H9 (cell line): ENCODE measurements at regions not wholly inside any gene's neighbourhood (a gene's known extent, or its start where the extent isn't known, plus 50 kb on each side); places are given as distances from the start of the nearest gene placed in this dataset.

Experiments
- DNase-seq: peaks from one replicate; pipeline ENCODE4 v3.0.0-alpha.2; 2017
- H2AFZ ChIP-seq: one replicate; pipeline ENCODE4 v1.6.1; 2013; ENCODE audit warnings: mild to moderate bottlenecking, low read length, control low read depth, moderate library complexity
- H2AK5ac ChIP-seq: 2 replicates; pipeline ENCODE4 v1.6.1; 2013; ENCODE audit warnings: low read length, control low read depth, mixed read lengths; ENCODE audit not compliant: insufficient read length
- H2BK120ac ChIP-seq: one replicate; pipeline ENCODE4 v1.6.1; 2013; ENCODE audit warnings: low read depth, mild to moderate bottlenecking, low read length, control low read depth, inconsistent platforms; ENCODE audit not compliant: poor library complexity, severe bottlenecking
- H2BK12ac ChIP-seq: 2 replicates; pipeline ENCODE4 v1.6.1; 2013; ENCODE audit warnings: low read length, control low read depth, mixed read lengths, low read depth; ENCODE audit not compliant: insufficient read length
- H2BK15ac ChIP-seq: 2 replicates; pipeline ENCODE4 v1.6.1; 2013; ENCODE audit warnings: low read depth, low read length, control low read depth
- H2BK20ac ChIP-seq: one replicate; pipeline ENCODE4 v1.6.1; 2013; ENCODE audit warnings: low read depth, mild to moderate bottlenecking, low read length, control low read depth, inconsistent platforms; ENCODE audit not compliant: poor library complexity, severe bottlenecking
- H2BK5ac ChIP-seq: 2 replicates; pipeline ENCODE4 v1.6.1; 2013; ENCODE audit warnings: low read length, control low read depth, mixed read lengths; ENCODE audit not compliant: insufficient read length
- H3K14ac ChIP-seq: 2 replicates; pipeline ENCODE4 v1.6.1; 2013; ENCODE audit warnings: low read length, control low read depth; ENCODE audit not compliant: insufficient read depth
- H3K18ac ChIP-seq: 2 replicates; pipeline ENCODE4 v1.6.1; 2013; ENCODE audit warnings: low read depth, mild to moderate bottlenecking, mixed read lengths, low read length, control low read depth; ENCODE audit not compliant: insufficient read length
- H3K23ac ChIP-seq: 2 replicates; pipeline ENCODE4 v1.6.1; 2013; ENCODE audit warnings: low read length, control low read depth, mixed read lengths, low read depth; ENCODE audit not compliant: insufficient read length
- H3K23me2 ChIP-seq: 2 replicates; pipeline ENCODE4 v1.6.1; 2013; ENCODE audit warnings: low read depth, mild to moderate bottlenecking, mixed read lengths, low read length, control low read depth; ENCODE audit not compliant: insufficient read length, poor library complexity, severe bottlenecking
- H3K27ac ChIP-seq: 2 replicates; pipeline ENCODE4 v1.5.1; 2013; ENCODE audit warnings: low read length, control low read depth, mixed read lengths, low read depth; ENCODE audit not compliant: insufficient read length
- H3K27me3 ChIP-seq: 2 replicates; pipeline ENCODE4 v1.6.1; 2013; ENCODE audit warnings: low read length, control low read depth, inconsistent platforms; ENCODE audit not compliant: insufficient read depth
- H3K4ac ChIP-seq: 2 replicates; pipeline ENCODE4 v1.6.1; 2013; ENCODE audit warnings: low read depth, mild to moderate bottlenecking, control low read depth, inconsistent platforms, low read length, moderate library complexity
- H3K4me1 ChIP-seq: 2 replicates; pipeline ENCODE4 v1.6.1; 2013; ENCODE audit warnings: low read length, control low read depth, inconsistent platforms; ENCODE audit not compliant: insufficient read depth
- H3K4me2 ChIP-seq: 2 replicates; pipeline ENCODE4 v1.6.1; 2013; ENCODE audit warnings: low read length, control low read depth, mixed read lengths; ENCODE audit not compliant: insufficient read length, insufficient read depth
- H3K56ac ChIP-seq: 2 replicates; pipeline ENCODE4 v1.6.1; 2013; ENCODE audit warnings: low read depth, mild to moderate bottlenecking, mixed read lengths, low read length, control low read depth; ENCODE audit not compliant: insufficient read length
- H3K79me1 ChIP-seq: 2 replicates; pipeline ENCODE4 v1.6.1; 2013; ENCODE audit warnings: low read depth, mild to moderate bottlenecking, moderate library complexity, low read length, control low read depth, inconsistent platforms; ENCODE audit not compliant: insufficient read depth, poor library complexity, severe bottlenecking
- H3K79me2 ChIP-seq: 2 replicates; pipeline ENCODE4 v1.6.1; 2013; ENCODE audit warnings: low read length, control low read depth, inconsistent platforms; ENCODE audit not compliant: insufficient read depth
- H3K9ac ChIP-seq: 2 replicates; pipeline ENCODE4 v1.6.1; 2013; ENCODE audit warnings: low read length, control low read depth, mixed read lengths; ENCODE audit not compliant: insufficient read length; ENCODE audit errors: extremely low read depth
- H3K9me3 ChIP-seq: one replicate; pipeline ENCODE4 v1.6.1; 2013; ENCODE audit warnings: low read depth, low read length, inconsistent platforms; ENCODE audit not compliant: control insufficient read depth
- H3T11ph ChIP-seq: one replicate; pipeline ENCODE4 v1.6.1; 2013; ENCODE audit warnings: mild to moderate bottlenecking, low read length, control low read depth, inconsistent platforms
- H4K20me1 ChIP-seq: one replicate; pipeline ENCODE4 v1.6.1; 2013; ENCODE audit not compliant: control insufficient read depth, insufficient read length, insufficient read depth
- H4K5ac ChIP-seq: 2 replicates; pipeline ENCODE4 v1.6.1; 2013; ENCODE audit warnings: low read depth, mild to moderate bottlenecking, mixed read lengths, low read length, control low read depth; ENCODE audit not compliant: insufficient read length
- H4K8ac ChIP-seq: replicated peaks from 2 replicates; pipeline ENCODE4 v1.6.1; 2013; ENCODE audit warnings: low read length, control low read depth, mixed read lengths, low read depth; ENCODE audit not compliant: insufficient read length
- H4K91ac ChIP-seq: 2 replicates; pipeline ENCODE4 v1.6.1; 2013; ENCODE audit warnings: low read depth, mild to moderate bottlenecking, moderate library complexity, mixed read lengths, low read length, control low read depth; ENCODE audit not compliant: insufficient read length
- H3K27ac Mint-ChIP-seq, 3 experiments: 2 replicates in 2 of 3; 3 replicates in 1 of 3; pipeline ENCODE4 v1.8.0; 2020 to 2021; ENCODE audit warnings: mixed read lengths in 3 of 3, mild to moderate bottlenecking in 1 of 3, moderate library complexity in 1 of 3
- H3K27me3 Mint-ChIP-seq: 2 replicates; pipeline ENCODE4 v1.8.0; 2021; ENCODE audit warnings: low read depth, mild to moderate bottlenecking, moderate library complexity, mixed read lengths
- H3K36me3 Mint-ChIP-seq, 3 experiments: 2 replicates in 2 of 3; 3 replicates in 1 of 3; pipeline ENCODE4 v1.8.0; 2020 to 2021; ENCODE audit warnings: low read depth in 3 of 3, mixed read lengths in 3 of 3; ENCODE audit not compliant: insufficient read depth in 1 of 3
- H3K4me1 Mint-ChIP-seq, 2 experiments: 2 replicates each; pipeline ENCODE4 v1.8.0; 2020; ENCODE audit warnings: mixed read lengths in 2 of 2
- H3K4me3 Mint-ChIP-seq, 2 experiments: 2 replicates in 1 of 2; 3 replicates in 1 of 2; pipeline ENCODE4 v1.8.0; 2020 to 2021; ENCODE audit warnings: mild to moderate bottlenecking in 2 of 2, mixed read lengths in 2 of 2, moderate library complexity in 1 of 2
- H3K9me3 Mint-ChIP-seq, 2 experiments: 2 replicates in 1 of 2; 3 replicates in 1 of 2; pipeline ENCODE4 v1.8.0; 2020; ENCODE audit warnings: mild to moderate bottlenecking in 2 of 2, mixed read lengths in 2 of 2, moderate library complexity in 1 of 2
- WGBS: extraction: QIAGEN DNeasy Blood & Tissue Kit; methylation state at CpG from one replicate; pipeline ENCODE4 v1.1.7; 2013; ENCODE audit warnings: missing lambda C conversion rate, low lambda C conversion rate, mixed read lengths; ENCODE audit not compliant: insufficient read length; ENCODE audit errors: extremely low coverage; 5-methylcytosine and 5-hydroxymethylcytosine counted together
- TF ChIP-seq, protein P1 (sequence below): fragments of 200-600 bp; sonication (generic); conservative IDR thresholded peaks from 3 replicates; pipeline ENCODE4 v1.8.0; 2021; ENCODE audit warnings: antibody characterized with exemption, mild to moderate bottlenecking

DNA sequence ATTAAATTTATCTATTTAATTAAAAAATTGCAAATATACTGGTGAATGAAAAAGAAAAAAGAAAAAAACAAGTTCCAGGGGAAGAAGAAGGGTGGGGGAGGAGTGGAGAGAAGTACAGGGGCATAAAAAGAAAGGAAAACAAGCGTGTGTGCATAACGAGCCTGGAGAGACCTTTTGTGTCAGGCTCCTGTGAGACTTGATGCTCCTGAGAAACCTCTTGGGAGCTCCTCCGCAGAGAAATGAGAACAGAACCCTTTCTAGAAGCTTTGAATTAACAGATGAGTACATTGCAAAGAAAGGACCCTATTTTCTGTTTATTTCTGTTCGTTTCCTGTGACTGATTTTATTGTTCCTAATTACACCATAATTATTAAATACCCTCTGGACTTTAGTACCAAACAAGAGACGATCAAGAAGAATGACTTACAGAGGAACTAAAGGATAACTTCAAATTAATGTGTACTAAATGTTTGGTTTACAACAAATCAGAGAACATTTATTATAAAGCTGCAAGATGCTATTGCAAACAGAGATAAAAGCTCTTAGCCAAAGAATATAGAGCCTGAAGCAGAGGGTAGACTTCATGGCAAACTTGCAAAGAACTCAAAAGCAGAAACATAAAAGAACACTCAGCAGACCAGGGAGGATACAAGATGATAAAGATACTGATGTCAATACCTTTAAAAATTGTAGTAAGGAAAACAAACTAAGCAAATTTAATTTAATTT is 74.7 kb downstream of the DPPA2 start:
- Mint-ChIP-seq H3K4me3 (no peak overlapping the region), H3K27ac (peak overlapping the region in 1 of 3 experiments; percentile 57; a peak in 1 of 7 replicates), H3K36me3 (peaks cover 0 to 12% (median 3%) of the 10 kb centered on the region in 3 experiments; a peak in 4 of 7 replicates), H3K4me1 (peaks cover 6 to 9% of the 10 kb centered on the region in 2 experiments), H3K27me3 (no peaks in the 10 kb centered on the region), H3K9me3 (peaks cover 9 to 11% of the 10 kb centered on the region in 2 experiments; a peak in 4 of 5 replicates)
- Histone ChIP-seq H3K18ac (no peak overlapping the region), H2BK12ac (no peak overlapping the region), H3K27me3 (no peaks in the 10 kb centered on the region), H2BK20ac (no peak overlapping the region), H3K79me1 (no peaks in the 10 kb centered on the region), H2AK5ac (no peak overlapping the region), H3K27ac (no peak overlapping the region), H3K23me2 (no peaks in the 10 kb centered on the region), H4K20me1 (no peaks in the 10 kb centered on the region), H3K23ac (no peak overlapping the region), H3T11ph (no peak overlapping the region), H3K9me3 (no peaks in the 10 kb centered on the region), H3K56ac (no peak overlapping the region), H3K4ac (no peak overlapping the region), H3K4me2 (no peak overlapping the region), H4K5ac (no peak overlapping the region), H2BK120ac (no peak overlapping the region), H4K8ac (no peak overlapping the region), H3K4me1 (no peaks in the 10 kb centered on the region), H4K91ac (no peak overlapping the region), H2AFZ (no peak overlapping the region), H3K79me2 (no peaks in the 10 kb centered on the region), H3K14ac (no peak overlapping the region), H2BK15ac (no peak overlapping the region), H3K9ac (no peak overlapping the region), H2BK5ac (no peak overlapping the region)
- TF ChIP-seq, protein P1, sequence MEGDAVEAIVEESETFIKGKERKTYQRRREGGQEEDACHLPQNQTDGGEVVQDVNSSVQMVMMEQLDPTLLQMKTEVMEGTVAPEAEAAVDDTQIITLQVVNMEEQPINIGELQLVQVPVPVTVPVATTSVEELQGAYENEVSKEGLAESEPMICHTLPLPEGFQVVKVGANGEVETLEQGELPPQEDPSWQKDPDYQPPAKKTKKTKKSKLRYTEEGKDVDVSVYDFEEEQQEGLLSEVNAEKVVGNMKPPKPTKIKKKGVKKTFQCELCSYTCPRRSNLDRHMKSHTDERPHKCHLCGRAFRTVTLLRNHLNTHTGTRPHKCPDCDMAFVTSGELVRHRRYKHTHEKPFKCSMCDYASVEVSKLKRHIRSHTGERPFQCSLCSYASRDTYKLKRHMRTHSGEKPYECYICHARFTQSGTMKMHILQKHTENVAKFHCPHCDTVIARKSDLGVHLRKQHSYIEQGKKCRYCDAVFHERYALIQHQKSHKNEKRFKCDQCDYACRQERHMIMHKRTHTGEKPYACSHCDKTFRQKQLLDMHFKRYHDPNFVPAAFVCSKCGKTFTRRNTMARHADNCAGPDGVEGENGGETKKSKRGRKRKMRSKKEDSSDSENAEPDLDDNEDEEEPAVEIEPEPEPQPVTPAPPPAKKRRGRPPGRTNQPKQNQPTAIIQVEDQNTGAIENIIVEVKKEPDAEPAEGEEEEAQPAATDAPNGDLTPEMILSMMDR, result no peak
- no CpG with 5 or more reads among the region's 5 CpGs for WGBS
- DNase-seq, result no peak
